H9 (cell line): ENCODE measurements at regions not wholly inside any gene's neighbourhood (a gene's known extent, or its start where the extent isn't known, plus 50 kb on each side); places are given as distances from the start of the nearest gene placed in this dataset.

Experiments
- DNase-seq: peaks from one replicate; pipeline ENCODE4 v3.0.0-alpha.2; 2017
- H2AFZ ChIP-seq: one replicate; pipeline ENCODE4 v1.6.1; 2013; ENCODE audit warnings: mild to moderate bottlenecking, low read length, control low read depth, moderate library complexity
- H2AK5ac ChIP-seq: 2 replicates; pipeline ENCODE4 v1.6.1; 2013; ENCODE audit warnings: low read length, control low read depth, mixed read lengths; ENCODE audit not compliant: insufficient read length
- H2BK120ac ChIP-seq: one replicate; pipeline ENCODE4 v1.6.1; 2013; ENCODE audit warnings: low read depth, mild to moderate bottlenecking, low read length, control low read depth, inconsistent platforms; ENCODE audit not compliant: poor library complexity, severe bottlenecking
- H2BK12ac ChIP-seq: 2 replicates; pipeline ENCODE4 v1.6.1; 2013; ENCODE audit warnings: low read length, control low read depth, mixed read lengths, low read depth; ENCODE audit not compliant: insufficient read length
- H2BK15ac ChIP-seq: 2 replicates; pipeline ENCODE4 v1.6.1; 2013; ENCODE audit warnings: low read depth, low read length, control low read depth
- H2BK20ac ChIP-seq: one replicate; pipeline ENCODE4 v1.6.1; 2013; ENCODE audit warnings: low read depth, mild to moderate bottlenecking, low read length, control low read depth, inconsistent platforms; ENCODE audit not compliant: poor library complexity, severe bottlenecking
- H2BK5ac ChIP-seq: 2 replicates; pipeline ENCODE4 v1.6.1; 2013; ENCODE audit warnings: low read length, control low read depth, mixed read lengths; ENCODE audit not compliant: insufficient read length
- H3K14ac ChIP-seq: 2 replicates; pipeline ENCODE4 v1.6.1; 2013; ENCODE audit warnings: low read length, control low read depth; ENCODE audit not compliant: insufficient read depth
- H3K18ac ChIP-seq: 2 replicates; pipeline ENCODE4 v1.6.1; 2013; ENCODE audit warnings: low read depth, mild to moderate bottlenecking, mixed read lengths, low read length, control low read depth; ENCODE audit not compliant: insufficient read length
- H3K23ac ChIP-seq: 2 replicates; pipeline ENCODE4 v1.6.1; 2013; ENCODE audit warnings: low read length, control low read depth, mixed read lengths, low read depth; ENCODE audit not compliant: insufficient read length
- H3K23me2 ChIP-seq: 2 replicates; pipeline ENCODE4 v1.6.1; 2013; ENCODE audit warnings: low read depth, mild to moderate bottlenecking, mixed read lengths, low read length, control low read depth; ENCODE audit not compliant: insufficient read length, poor library complexity, severe bottlenecking
- H3K27ac ChIP-seq: 2 replicates; pipeline ENCODE4 v1.5.1; 2013; ENCODE audit warnings: low read length, control low read depth, mixed read lengths, low read depth; ENCODE audit not compliant: insufficient read length
- H3K27me3 ChIP-seq: 2 replicates; pipeline ENCODE4 v1.6.1; 2013; ENCODE audit warnings: low read length, control low read depth, inconsistent platforms; ENCODE audit not compliant: insufficient read depth
- H3K4ac ChIP-seq: 2 replicates; pipeline ENCODE4 v1.6.1; 2013; ENCODE audit warnings: low read depth, mild to moderate bottlenecking, control low read depth, inconsistent platforms, low read length, moderate library complexity
- H3K4me1 ChIP-seq: 2 replicates; pipeline ENCODE4 v1.6.1; 2013; ENCODE audit warnings: low read length, control low read depth, inconsistent platforms; ENCODE audit not compliant: insufficient read depth
- H3K4me2 ChIP-seq: 2 replicates; pipeline ENCODE4 v1.6.1; 2013; ENCODE audit warnings: low read length, control low read depth, mixed read lengths; ENCODE audit not compliant: insufficient read length, insufficient read depth
- H3K56ac ChIP-seq: 2 replicates; pipeline ENCODE4 v1.6.1; 2013; ENCODE audit warnings: low read depth, mild to moderate bottlenecking, mixed read lengths, low read length, control low read depth; ENCODE audit not compliant: insufficient read length
- H3K79me1 ChIP-seq: 2 replicates; pipeline ENCODE4 v1.6.1; 2013; ENCODE audit warnings: low read depth, mild to moderate bottlenecking, moderate library complexity, low read length, control low read depth, inconsistent platforms; ENCODE audit not compliant: insufficient read depth, poor library complexity, severe bottlenecking
- H3K79me2 ChIP-seq: 2 replicates; pipeline ENCODE4 v1.6.1; 2013; ENCODE audit warnings: low read length, control low read depth, inconsistent platforms; ENCODE audit not compliant: insufficient read depth
- H3K9ac ChIP-seq: 2 replicates; pipeline ENCODE4 v1.6.1; 2013; ENCODE audit warnings: low read length, control low read depth, mixed read lengths; ENCODE audit not compliant: insufficient read length; ENCODE audit errors: extremely low read depth
- H3K9me3 ChIP-seq: one replicate; pipeline ENCODE4 v1.6.1; 2013; ENCODE audit warnings: low read depth, low read length, inconsistent platforms; ENCODE audit not compliant: control insufficient read depth
- H3T11ph ChIP-seq: one replicate; pipeline ENCODE4 v1.6.1; 2013; ENCODE audit warnings: mild to moderate bottlenecking, low read length, control low read depth, inconsistent platforms
- H4K20me1 ChIP-seq: one replicate; pipeline ENCODE4 v1.6.1; 2013; ENCODE audit not compliant: control insufficient read depth, insufficient read length, insufficient read depth
- H4K5ac ChIP-seq: 2 replicates; pipeline ENCODE4 v1.6.1; 2013; ENCODE audit warnings: low read depth, mild to moderate bottlenecking, mixed read lengths, low read length, control low read depth; ENCODE audit not compliant: insufficient read length
- H4K8ac ChIP-seq: replicated peaks from 2 replicates; pipeline ENCODE4 v1.6.1; 2013; ENCODE audit warnings: low read length, control low read depth, mixed read lengths, low read depth; ENCODE audit not compliant: insufficient read length
- H4K91ac ChIP-seq: 2 replicates; pipeline ENCODE4 v1.6.1; 2013; ENCODE audit warnings: low read depth, mild to moderate bottlenecking, moderate library complexity, mixed read lengths, low read length, control low read depth; ENCODE audit not compliant: insufficient read length
- H3K27ac Mint-ChIP-seq, 3 experiments: 2 replicates in 2 of 3; 3 replicates in 1 of 3; pipeline ENCODE4 v1.8.0; 2020 to 2021; ENCODE audit warnings: mixed read lengths in 3 of 3, mild to moderate bottlenecking in 1 of 3, moderate library complexity in 1 of 3
- H3K27me3 Mint-ChIP-seq: 2 replicates; pipeline ENCODE4 v1.8.0; 2021; ENCODE audit warnings: low read depth, mild to moderate bottlenecking, moderate library complexity, mixed read lengths
- H3K36me3 Mint-ChIP-seq, 3 experiments: 2 replicates in 2 of 3; 3 replicates in 1 of 3; pipeline ENCODE4 v1.8.0; 2020 to 2021; ENCODE audit warnings: low read depth in 3 of 3, mixed read lengths in 3 of 3; ENCODE audit not compliant: insufficient read depth in 1 of 3
- H3K4me1 Mint-ChIP-seq, 2 experiments: 2 replicates each; pipeline ENCODE4 v1.8.0; 2020; ENCODE audit warnings: mixed read lengths in 2 of 2
- H3K4me3 Mint-ChIP-seq, 2 experiments: 2 replicates in 1 of 2; 3 replicates in 1 of 2; pipeline ENCODE4 v1.8.0; 2020 to 2021; ENCODE audit warnings: mild to moderate bottlenecking in 2 of 2, mixed read lengths in 2 of 2, moderate library complexity in 1 of 2
- H3K9me3 Mint-ChIP-seq, 2 experiments: 2 replicates in 1 of 2; 3 replicates in 1 of 2; pipeline ENCODE4 v1.8.0; 2020; ENCODE audit warnings: mild to moderate bottlenecking in 2 of 2, mixed read lengths in 2 of 2, moderate library complexity in 1 of 2
- CTCF ChIP-seq: fragments of 200-600 bp; sonication (generic); conservative IDR thresholded peaks from 3 replicates; pipeline ENCODE4 v1.8.0; 2021; ENCODE audit warnings: antibody characterized with exemption, mild to moderate bottlenecking
- WGBS: extraction: QIAGEN DNeasy Blood & Tissue Kit; methylation state at CpG from one replicate; pipeline ENCODE4 v1.1.7; 2013; ENCODE audit warnings: missing lambda C conversion rate, low lambda C conversion rate, mixed read lengths; ENCODE audit not compliant: insufficient read length; ENCODE audit errors: extremely low coverage; 5-methylcytosine and 5-hydroxymethylcytosine counted together

- Histone ChIP-seq H3K23me2 (no peaks in the 10 kb centered on the region), H2AK5ac (no peak overlapping the region), H3K4me1 (no peaks in the 10 kb centered on the region), H3K18ac (no peak overlapping the region), H2BK5ac (no peak overlapping the region), H3K79me2 (no peaks in the 10 kb centered on the region), H3K23ac (no peak overlapping the region), H2BK15ac (no peak overlapping the region), H3K9me3 (no peaks in the 10 kb centered on the region), H3K27me3 (no peaks in the 10 kb centered on the region), H2BK12ac (no peak overlapping the region), H4K20me1 (no peaks in the 10 kb centered on the region), H4K8ac (no peak overlapping the region), H3K9ac (no peak overlapping the region), H3K4ac (no peak overlapping the region), H3T11ph (no peak overlapping the region), H3K14ac (no peak overlapping the region), H3K79me1 (no peaks in the 10 kb centered on the region), H2AFZ (no peak overlapping the region), H4K5ac (no peak overlapping the region), H4K91ac (no peak overlapping the region), H2BK20ac (no peak overlapping the region), H3K4me2 (no peak overlapping the region), H2BK120ac (no peak overlapping the region), H3K27ac (no peak overlapping the region), H3K56ac (no peak overlapping the region)
- peaks cover 21 to 23% of the 10 kb centered on the region in 2 experiments for H3K9me3 Mint-ChIP-seq
- WGBS, result no CpG with 5 or more reads among the region's 6 CpGs
- no peak overlapping the region for H3K4me3 Mint-ChIP-seq
- H3K27ac Mint-ChIP-seq, result peak overlapping the region in 2 of 3 experiments; percentile 38 to 46; a peak in 3 of 7 replicates
- H3K4me1 Mint-ChIP-seq, result peaks cover 11 to 18% of the 10 kb centered on the region in 2 experiments
- peaks cover 7% of the 10 kb centered on the region; the same call in 1 of the 2 replicates for H3K27me3 Mint-ChIP-seq
- no peak for DNase-seq
- no peak for TF ChIP-seq CTCF
- H3K36me3 Mint-ChIP-seq, result peaks cover 20 to 25% (median 23%) of the 10 kb centered on the region in 3 experiments
Observed at GRCh38 chr3:192992361-192992760, 74.7 kb upstream of the MB21D2 start.
